Ureter (tissue), 1 donor: ENCODE measurements at regions not wholly inside any gene's neighbourhood (a gene's known extent, or its start where the extent isn't known, plus 50 kb on each side); places are given as distances from the start of the nearest gene placed in this dataset.

Experiments used
- DNase-seq: peaks from one replicate; pipeline ENCODE4 v3.0.0-alpha.2; 2020; ENCODE audit warnings: low spot score
- donor health status: DM: yes; HTN: yes; CAD: no.

- DNase-seq: no peak
Observed at GRCh38 chr2:8159966-8160603, 521.8 kb upstream of the ID2 start.

GRCh38 chr2:8160959-8161358, 520.9 kb upstream of the ID2 start:
- no peak for DNase-seq

- no peak for DNase-seq
Observed at GRCh38 chr2:8162552-8162951, 519.3 kb upstream of the ID2 start.

GRCh38 chr2:8165550-8165949, 516.3 kb upstream of the ID2 start:
- DNase-seq: no peak

- no peak for DNase-seq
Observed at GRCh38 chr2:8168022-8168717, 513.7 kb upstream of the ID2 start.

GRCh38 chr2:8168876-8169424, 512.9 kb upstream of the ID2 start:
- no peak for DNase-seq

GRCh38 chr2:8169443-8169842, 512.4 kb upstream of the ID2 start:
- no peak for DNase-seq

GRCh38 chr2:8170552-8171327, 511.1 kb upstream of the ID2 start:
- no peak for DNase-seq

GRCh38 chr2:8171608-8172007, 510.2 kb upstream of the ID2 start:
- no peak for DNase-seq

GRCh38 chr2:8172661-8173060, 509.2 kb upstream of the ID2 start:
- DNase-seq: no peak

GRCh38 chr2:8174641-8175257, 507.1 kb upstream of the ID2 start:
- DNase-seq: no peak

- DNase-seq: no peak
Observed at GRCh38 chr2:8176887-8177286, 505.0 kb upstream of the ID2 start.

- no peak for DNase-seq
Observed at GRCh38 chr2:8177566-8177965, 504.3 kb upstream of the ID2 start.

- no peak for DNase-seq
Observed at GRCh38 chr2:8178911-8179310, 502.9 kb upstream of the ID2 start.

- no peak for DNase-seq
Observed at GRCh38 chr2:8189316-8189715, 492.5 kb upstream of the ID2 start.

GRCh38 chr2:8190279-8190678, 491.6 kb upstream of the ID2 start:
- DNase-seq: no peak

GRCh38 chr2:8191427-8191826, 490.4 kb upstream of the ID2 start:
- DNase-seq: no peak

GRCh38 chr2:8193146-8193545, 488.7 kb upstream of the ID2 start:
- no peak for DNase-seq

GRCh38 chr2:8193686-8194615, 487.9 kb upstream of the ID2 start:
- DNase-seq: no peak

- DNase-seq: no peak
Observed at GRCh38 chr2:8195784-8196183, 486.1 kb upstream of the ID2 start.

GRCh38 chr2:8196316-8196715, 485.5 kb upstream of the ID2 start:
- no peak for DNase-seq
